ENCODE measurements at regions not wholly inside any gene's neighbourhood (a gene's known extent, or its start where the extent isn't known, plus 50 kb on each side); places are given as distances from the start of the nearest gene placed in this dataset.
"Not testable (repeated sequence)": the region's sequence is repeated elsewhere in the genome, so short reads cannot be mapped to it uniquely, and the experiment has no call there.

DNA sequence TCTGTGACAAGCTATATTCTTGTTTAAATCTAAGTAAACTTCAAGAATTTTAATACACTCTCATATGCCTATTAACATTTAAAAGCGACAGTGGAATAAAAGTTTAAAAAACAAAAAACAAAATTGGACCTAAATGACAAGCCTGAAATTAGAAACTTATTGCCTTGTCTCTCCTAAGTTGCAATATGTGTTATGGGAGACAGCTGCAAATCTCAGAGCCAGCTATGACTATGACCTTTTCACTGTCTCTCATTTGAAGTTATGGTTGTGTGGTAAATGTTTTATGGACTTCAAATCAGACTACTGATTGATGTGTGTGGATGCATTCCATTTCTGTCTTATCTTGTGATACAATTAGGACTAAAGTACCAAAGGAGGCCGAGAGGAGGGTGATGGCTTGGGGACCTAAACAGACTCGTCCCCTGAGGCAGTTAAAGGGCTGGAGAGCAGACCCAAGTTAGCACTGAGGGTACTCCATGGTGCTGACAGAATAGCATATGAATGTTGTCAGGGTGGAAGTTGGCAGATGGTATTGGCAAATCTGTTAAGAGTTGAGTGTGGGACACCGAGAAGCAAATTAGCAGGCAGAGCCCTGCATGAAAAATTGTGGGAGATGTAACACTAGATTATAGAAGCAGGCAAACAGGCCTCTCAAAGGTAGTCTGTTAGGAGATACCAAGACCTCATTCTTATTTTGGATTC lies 930.1 kb upstream of the MAN1A1 start:
- intact Hi-C loops (cut with DNase I): no loop called here
- peak in 3 of 10 donors; percentile 3 to 42 (median 27) for DNase-seq

GRCh38 chr6:120278689-120279396 lies 929.3 kb upstream of the MAN1A1 start:
- intact Hi-C loops (cut with DNase I): no loop called here
- no peak for DNase-seq

GRCh38 chr6:120274547-120274946 lies 925.0 kb upstream of the MAN1A1 start:
- DNase-seq: no peak
- intact Hi-C loops (cut with DNase I): no loop called here

DNA sequence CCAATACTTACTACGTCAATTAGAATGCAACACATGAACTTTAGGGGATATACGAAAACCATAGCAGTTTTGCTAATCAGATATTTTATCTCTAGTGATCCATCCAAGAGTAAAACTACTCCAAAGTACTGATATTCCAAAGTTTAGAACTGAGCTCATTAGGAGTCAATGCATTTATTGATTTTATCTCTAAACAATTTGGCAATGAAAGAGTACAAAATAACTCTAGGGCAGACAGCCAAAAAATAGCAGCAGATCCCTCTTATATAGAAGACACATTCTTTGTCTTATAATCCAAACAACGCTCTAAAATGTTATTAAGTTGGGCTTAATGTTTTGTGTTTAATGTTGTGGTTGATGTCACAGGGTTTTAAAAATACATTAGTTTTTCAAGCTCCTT lies 923.9 kb upstream of the MAN1A1 start:
- intact Hi-C loops (cut with DNase I): no loop called here

DNA sequence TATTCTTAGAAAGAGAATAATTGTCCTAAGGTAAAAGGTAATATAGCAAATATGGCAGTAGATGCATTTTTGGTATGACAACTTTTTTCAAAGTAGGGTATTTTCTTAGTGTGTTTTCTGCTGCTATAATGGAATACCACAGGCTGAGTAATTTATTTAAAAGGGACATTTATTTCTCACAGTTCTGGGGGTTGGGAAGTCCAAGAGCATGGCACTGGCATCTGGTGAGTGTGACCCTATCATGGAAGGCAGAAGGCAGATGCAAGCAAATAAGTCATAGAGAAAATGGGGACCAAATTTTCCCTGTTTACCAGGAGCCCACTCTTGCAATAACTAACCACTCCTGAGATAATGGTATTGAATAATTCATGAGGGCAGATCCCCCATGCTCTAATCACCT lies 922.5 kb upstream of the MAN1A1 start:
- DNase-seq: no peak
- intact Hi-C loops (cut with DNase I): no loop called here

More for the DNA sequence above, 923.9 kb upstream of the MAN1A1 start:
- no peak for DNase-seq

DNA sequence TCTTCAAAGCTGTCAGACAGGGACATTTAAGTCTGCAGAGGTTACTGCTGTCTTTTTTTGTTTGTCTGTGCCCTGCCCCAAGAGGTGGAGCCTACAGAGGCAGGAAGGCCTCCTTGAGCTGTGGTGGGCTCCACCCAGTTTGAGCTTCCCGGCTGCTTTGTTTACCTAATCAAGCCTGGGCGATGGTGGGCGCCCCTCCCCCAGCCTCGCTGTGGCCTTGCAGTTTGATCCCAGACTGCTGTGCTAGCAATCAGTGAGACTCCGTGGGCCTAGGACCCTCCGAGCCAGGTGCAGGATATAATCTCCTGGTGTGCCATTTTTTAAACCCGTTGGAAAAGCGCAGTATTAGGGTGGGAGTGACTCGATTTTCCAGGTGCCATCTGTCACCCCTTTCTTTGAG lies 918.7 kb upstream of the MAN1A1 start:
- intact Hi-C loops (cut with DNase I): not testable (repeated sequence)

DNA sequence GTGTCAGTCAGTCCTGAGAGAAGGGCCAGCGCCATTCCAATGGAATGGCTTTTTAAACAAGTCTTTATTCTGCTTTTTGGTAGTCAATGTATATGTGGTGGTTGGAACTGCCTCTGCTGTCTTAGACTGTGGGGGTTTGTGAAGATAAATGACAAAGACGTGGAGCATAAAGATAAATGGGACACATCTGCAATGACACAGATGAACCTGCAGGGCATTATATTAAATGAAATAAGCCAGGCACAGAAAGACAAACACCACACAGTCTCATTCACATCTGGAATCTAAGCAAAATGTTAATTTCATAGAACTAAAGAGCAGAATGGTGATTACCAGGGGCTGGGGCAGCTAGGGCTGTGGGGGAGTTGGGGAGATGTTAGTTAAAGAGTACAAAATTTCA lies 912.8 kb upstream of the MAN1A1 start:
- no peak for DNase-seq
- intact Hi-C loops (cut with DNase I): no loop called here

More for the DNA sequence above, 918.7 kb upstream of the MAN1A1 start:
- peak in 1 of 10 donors; percentile 46 for DNase-seq

- DNase-seq: no peak
- intact Hi-C loops (cut with DNase I): no loop called here
These were observed 911.1 kb upstream of the MAN1A1 start for GRCh38 chr6:120260636-120261035.

DNA sequence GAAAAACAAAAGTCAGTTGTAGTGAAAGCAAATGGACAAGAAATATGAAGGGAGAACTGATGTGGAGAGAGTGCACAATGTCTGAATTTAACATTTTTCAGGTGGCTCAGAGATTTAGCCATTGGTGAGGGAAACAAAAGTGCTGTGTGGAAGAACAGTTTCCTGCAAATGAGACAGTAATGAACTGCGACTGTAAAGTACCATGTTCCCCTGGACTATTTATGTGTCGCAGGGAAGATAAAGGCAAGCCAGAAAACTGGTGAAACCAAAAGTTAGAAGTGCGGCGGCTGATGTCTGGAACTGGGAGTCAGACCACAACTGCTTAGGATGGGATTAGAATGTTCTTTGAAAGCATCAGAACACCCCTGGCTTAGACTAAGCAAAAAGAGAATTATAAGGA lies 905.1 kb upstream of the MAN1A1 start:
- DNase-seq: no peak
- intact Hi-C loops (cut with DNase I): no loop called here

DNA sequence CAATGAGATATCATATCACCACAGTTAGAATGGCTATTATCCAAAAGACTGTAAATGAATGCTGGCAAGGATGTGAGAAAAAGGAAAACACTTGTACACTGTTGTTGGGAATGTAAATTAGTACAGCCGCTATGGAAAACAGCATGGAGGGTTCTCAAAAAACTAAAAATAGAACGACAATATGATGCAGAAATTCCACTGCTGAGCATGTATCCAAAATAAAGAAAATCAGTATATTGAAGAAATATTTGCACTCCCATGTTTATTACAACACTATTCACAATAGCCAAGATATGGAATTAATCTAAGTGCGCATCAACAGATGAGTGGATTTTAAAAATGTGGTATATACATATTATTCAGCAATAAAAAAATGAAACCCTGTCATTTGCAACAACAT lies 898.9 kb upstream of the MAN1A1 start:
- DNase-seq: no peak
- intact Hi-C loops (cut with DNase I): no loop called here

DNA sequence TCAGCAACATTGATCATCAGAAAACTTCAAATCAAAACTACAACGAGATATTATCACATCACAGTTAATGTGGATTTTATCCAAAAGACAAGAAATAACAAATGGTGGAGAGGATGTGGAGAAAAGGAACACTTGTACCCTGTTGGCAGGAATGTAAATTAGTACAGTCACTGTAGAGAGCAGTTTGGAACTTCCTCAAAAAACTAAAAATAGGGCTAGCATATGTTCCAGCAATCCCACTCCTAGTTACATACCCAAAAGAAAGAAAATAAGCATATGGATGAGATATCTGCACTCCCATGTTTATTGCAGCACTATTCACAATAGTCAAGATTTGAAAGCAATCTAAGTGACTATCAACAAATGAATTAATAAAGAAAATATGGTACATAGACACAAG lies 887.7 kb upstream of the MAN1A1 start:
- no peak for DNase-seq
- intact Hi-C loops (cut with DNase I): no loop called here

DNA sequence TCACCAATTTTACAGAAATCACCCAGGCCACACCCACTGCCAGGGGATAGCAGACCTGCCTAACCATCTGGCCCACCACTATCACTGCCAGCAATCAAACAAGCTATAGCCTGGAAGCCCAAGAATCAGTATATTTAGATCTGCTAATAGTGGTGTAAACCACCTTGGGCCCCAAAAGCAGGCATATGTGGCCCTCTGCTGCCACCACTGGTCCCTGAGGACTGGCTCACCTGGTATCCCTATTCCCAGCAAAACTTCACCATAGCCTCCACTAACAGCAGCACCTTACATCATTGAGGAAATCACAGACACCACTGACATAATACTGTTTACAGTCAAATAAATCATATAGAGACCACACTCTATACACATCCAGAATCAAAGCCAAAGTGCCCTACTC lies 880.4 kb upstream of the MAN1A1 start:
- DNase-seq: no peak
- intact Hi-C loops (cut with DNase I): no loop called here

- intact Hi-C loops (cut with DNase I): no loop called here
- peak in 1 of 10 donors; percentile 40 for DNase-seq
These were observed 878.7 kb upstream of the MAN1A1 start for GRCh38 chr6:120228297-120228696.

DNA sequence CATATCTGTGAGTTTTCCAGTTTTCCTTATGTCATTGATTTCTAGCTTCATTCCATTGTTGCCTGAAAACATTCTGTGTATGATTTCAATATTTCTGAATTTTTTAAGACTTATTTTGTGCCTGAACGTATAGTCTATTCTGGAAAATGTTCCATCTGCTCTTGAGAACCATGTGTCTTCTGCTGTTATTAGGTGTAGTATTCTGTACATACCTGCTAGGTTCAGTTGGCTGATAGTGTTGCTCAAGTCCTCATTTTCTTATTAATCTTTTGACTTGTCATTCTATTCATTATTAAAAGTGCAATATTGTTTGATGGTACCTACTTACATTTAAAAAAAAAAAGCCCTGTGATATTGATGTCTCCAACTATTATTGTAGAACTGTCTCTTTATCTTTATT lies 869.8 kb upstream of the MAN1A1 start:
- intact Hi-C loops (cut with DNase I): no loop called here
- no peak for DNase-seq

- no peak for DNase-seq
- intact Hi-C loops (cut with DNase I): no loop called here
These were observed 864.5 kb upstream of the MAN1A1 start for GRCh38 chr6:120214088-120214499.

DNA sequence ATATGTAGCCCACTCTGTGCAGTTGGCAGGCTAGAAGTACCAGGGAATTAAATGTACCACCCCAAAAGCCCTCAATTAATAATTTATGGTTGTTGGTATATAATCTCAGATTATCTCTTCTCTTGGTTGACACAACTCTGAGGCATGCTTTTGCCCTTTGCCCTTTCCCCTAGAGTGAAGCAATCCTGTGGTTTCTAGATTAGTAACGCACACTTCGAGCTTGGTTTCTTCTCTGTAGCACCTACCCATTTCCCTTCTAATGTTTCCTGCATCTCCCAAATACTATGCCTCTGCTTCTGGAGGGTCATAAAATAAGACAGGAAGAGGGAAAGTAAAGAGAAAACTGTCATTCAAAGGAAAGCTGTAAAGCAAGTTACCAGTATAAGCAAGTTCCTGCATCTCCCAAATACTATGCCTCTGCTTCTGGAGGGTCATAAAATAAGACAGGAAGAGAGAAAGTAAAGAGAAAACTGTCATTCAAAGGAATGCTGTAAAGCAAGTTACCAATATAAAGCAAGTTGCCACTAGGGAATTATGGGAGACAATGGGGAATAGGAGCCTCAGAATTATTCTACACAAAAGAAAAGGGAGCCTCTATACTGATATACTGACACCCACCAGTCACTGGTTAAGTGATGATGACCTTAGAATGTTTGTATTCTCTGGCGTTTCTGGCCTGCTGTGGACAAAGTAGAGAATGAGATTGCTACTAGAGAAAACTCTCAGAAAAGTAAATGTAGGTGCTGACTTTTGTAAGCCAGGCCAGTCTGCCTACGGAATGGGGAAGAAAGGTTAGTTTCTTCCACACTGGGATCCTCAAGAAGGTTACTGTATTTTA lies 862.6 kb upstream of the MAN1A1 start:
- DNase-seq: no peak
- intact Hi-C loops (cut with DNase I): no loop called here

DNA sequence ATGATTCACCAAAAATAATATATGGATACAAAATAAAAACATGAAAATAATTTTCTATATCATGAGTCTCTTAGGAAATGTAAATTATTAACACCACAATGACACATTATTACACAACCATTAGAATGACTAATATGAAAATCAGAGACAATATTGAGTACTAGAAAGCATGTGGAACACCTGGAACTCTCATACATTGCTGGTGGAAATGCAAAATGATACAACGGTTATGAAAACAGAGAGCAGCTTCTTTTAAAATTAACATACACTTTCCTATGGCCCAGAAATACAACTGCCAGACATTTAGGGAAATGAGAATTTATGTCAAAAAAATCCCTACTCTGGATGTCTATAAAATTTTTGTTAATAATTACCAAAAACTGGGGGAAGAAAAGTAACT lies 853.3 kb upstream of the MAN1A1 start:
- intact Hi-C loops (cut with DNase I): no loop called here
- DNase-seq: no peak

- DNase-seq: no peak
- intact Hi-C loops (cut with DNase I): no loop called here
These were observed 851.3 kb upstream of the MAN1A1 start for GRCh38 chr6:120200853-120201252.

DNA sequence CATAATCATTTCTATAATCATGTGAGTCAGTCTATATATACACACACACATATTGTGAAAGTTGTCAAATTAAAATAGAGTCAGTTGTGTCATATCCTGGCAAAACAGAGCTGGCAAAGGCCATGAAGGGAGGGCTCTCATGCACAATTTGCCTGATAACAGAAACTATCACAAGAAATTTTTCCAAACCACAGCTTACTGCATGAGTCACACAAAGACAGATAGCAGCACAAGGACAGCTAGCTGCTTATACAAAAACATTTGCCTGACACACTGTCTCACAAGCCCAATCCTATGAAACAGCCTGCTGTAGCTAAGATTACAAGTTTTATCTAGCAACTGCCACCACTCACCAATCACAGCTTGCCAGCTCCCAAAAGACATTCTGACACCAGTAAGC lies 848.5 kb upstream of the MAN1A1 start:
- DNase-seq: no peak
- intact Hi-C loops (cut with DNase I): no loop called here

DNA sequence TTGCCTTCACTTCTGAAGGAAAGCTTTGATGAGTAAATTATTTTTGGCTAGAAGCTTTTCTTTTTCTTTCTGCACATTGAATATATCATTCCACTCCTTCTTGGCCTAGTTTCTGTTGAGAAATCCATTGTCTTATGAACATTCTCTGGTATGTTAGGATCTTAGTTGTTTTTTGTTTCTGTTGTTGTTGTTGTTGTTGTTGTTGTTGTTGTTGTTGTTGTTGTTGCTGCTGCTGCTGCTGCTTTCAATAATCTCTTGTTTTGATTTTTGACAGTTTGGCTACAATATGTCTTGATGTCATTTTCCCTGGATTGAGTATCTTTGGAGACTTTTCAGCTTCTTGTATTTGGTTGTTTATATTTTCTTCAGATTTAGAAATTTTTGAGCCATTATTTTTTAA lies 836.5 kb upstream of the MAN1A1 start:
- intact Hi-C loops (cut with DNase I): no loop called here
- DNase-seq: no peak

GRCh38 chr6:120173250-120173649 lies 823.7 kb upstream of the MAN1A1 start:
- no peak for DNase-seq
- intact Hi-C loops (cut with DNase I): no loop called here
